Femur (tissue), 1 donor: ENCODE measurements at regions not wholly inside any gene's neighbourhood (a gene's known extent, or its start where the extent isn't known, plus 50 kb on each side); places are given as distances from the start of the nearest gene placed in this dataset.
"Not testable (repeated sequence)": the region's sequence is repeated elsewhere in the genome, so short reads cannot be mapped to it uniquely, and the experiment has no call there.

ENCODE experiments used
- DNase-seq: peaks from one replicate; pipeline ENCODE4 v3.0.0-alpha.2; 2017

GRCh38 chr9:41606961-41607547 is 417.9 kb upstream of the ZNG1F start:
- not testable (repeated sequence) for DNase-seq

- not testable (repeated sequence) for DNase-seq
Observed at GRCh38 chr9:41565572-41565971, 376.5 kb upstream of the ZNG1F start.
